CD4-positive, alpha-beta T cell (primary cell): ENCODE measurements at regions not wholly inside any gene's neighbourhood (a gene's known extent, or its start where the extent isn't known, plus 50 kb on each side); places are given as distances from the start of the nearest gene placed in this dataset.

Experiments
- ATAC-seq: fragments of 200-7000 bp; cut with Tn5 transposase; one replicate; pipeline ENCODE4 v1.10.0; 2022; ENCODE audit warnings: mild to moderate bottlenecking; ENCODE audit not compliant: poor library complexity
- CTCF ChIA-PET: fragments of 350-600 bp; sonication (Branson Sonifier 250); formaldehyde crosslinking; loops from one replicate; lab custom pipeline; 2021; ENCODE audit warnings: antibody characterized with exemption, inconsistent platforms; lab: Charles Lee
- POLR2A ChIA-PET: fragments of 350-600 bp; sonication (Branson Sonifier 250); formaldehyde crosslinking; loops from one replicate; lab custom pipeline; 2021; ENCODE audit warnings: antibody characterized with exemption, inconsistent platforms; lab: Charles Lee
- DNase-seq, 14 experiments: peaks; one replicate each; pipeline ENCODE4 v3.0.0-alpha.2; 2013 to 2020; ENCODE audit warnings: mixed read lengths in 2 of 14
- H3K27ac ChIP-seq, 2 donors: one replicate each; pipeline versions ENCODE4 v1.5.1 to v1.7.0; 2013; ENCODE audit warnings: low read length in 2 of 2, low read depth in 1 of 2, mild to moderate bottlenecking in 1 of 2
- H3K27me3 ChIP-seq, 2 experiments: 1 replicate in 1 of 2; 2 replicates in 1 of 2; pipeline versions ENCODE4 v1.6.1 to v1.7.0; 2013; ENCODE audit warnings: low read length in 2 of 2, control low read depth in 1 of 2, mild to moderate bottlenecking in 1 of 2, moderate library complexity in 1 of 2; ENCODE audit not compliant: insufficient read depth in 2 of 2, control insufficient read depth in 1 of 2
- H3K36me3 ChIP-seq: one replicate; pipeline ENCODE4 v1.6.1; 2013; ENCODE audit warnings: low read length, control low read depth; ENCODE audit not compliant: insufficient read depth
- H3K4me1 ChIP-seq: one replicate; pipeline ENCODE4 v1.6.1; 2013; ENCODE audit warnings: low read length, control low read depth; ENCODE audit not compliant: insufficient read depth
- H3K4me3 ChIP-seq: one replicate; pipeline ENCODE4 v1.5.1; 2013; ENCODE audit warnings: mild to moderate bottlenecking, low read length, moderate library complexity
- H3K9me3 ChIP-seq, 2 experiments: 1 replicate in 1 of 2; 2 replicates in 1 of 2; pipeline versions ENCODE4 v1.6.1 to v1.7.0; 2013; ENCODE audit warnings: low read length in 2 of 2, mild to moderate bottlenecking in 2 of 2, control low read depth in 1 of 2, moderate library complexity in 1 of 2; ENCODE audit not compliant: control insufficient read depth in 1 of 2, insufficient read depth in 1 of 2
- H3K27ac Mint-ChIP-seq: one replicate; pipeline ENCODE4 v1.8.0; 2020; ENCODE audit warnings: mixed read lengths
- H3K27me3 Mint-ChIP-seq: one replicate; pipeline ENCODE4 v1.8.0; 2021; ENCODE audit warnings: mixed read lengths
- H3K36me3 Mint-ChIP-seq: one replicate; pipeline ENCODE4 v1.8.0; 2021; ENCODE audit warnings: low read depth, mixed read lengths
- H3K4me1 Mint-ChIP-seq: one replicate; pipeline ENCODE4 v1.8.0; 2021; ENCODE audit warnings: low read depth, mixed read lengths
- H3K4me3 Mint-ChIP-seq: one replicate; pipeline ENCODE4 v1.8.0; 2020; ENCODE audit warnings: mild to moderate bottlenecking, mixed read lengths
- H3K9me3 Mint-ChIP-seq: one replicate; pipeline ENCODE4 v1.8.0; 2020; ENCODE audit warnings: mixed read lengths
- CTCF ChIP-seq: fragments of 200-600 bp; IDR thresholded peaks from one replicate; pipeline ENCODE4 v1.8.0; 2022; ENCODE audit warnings: antibody characterized with exemption, mild to moderate bottlenecking
- intact Hi-C, 2 experiments: fragments of 100-400 bp; cut with DNase I in 1 of 2; cut with micrococcal nuclease in 1 of 2; formaldehyde crosslinking; loops; one replicate each; pipeline versions ENCODE4 v1.15.1 to v1.9.0; 2023 to 2025; cut with DNase I, micrococcal nuclease

DNA sequence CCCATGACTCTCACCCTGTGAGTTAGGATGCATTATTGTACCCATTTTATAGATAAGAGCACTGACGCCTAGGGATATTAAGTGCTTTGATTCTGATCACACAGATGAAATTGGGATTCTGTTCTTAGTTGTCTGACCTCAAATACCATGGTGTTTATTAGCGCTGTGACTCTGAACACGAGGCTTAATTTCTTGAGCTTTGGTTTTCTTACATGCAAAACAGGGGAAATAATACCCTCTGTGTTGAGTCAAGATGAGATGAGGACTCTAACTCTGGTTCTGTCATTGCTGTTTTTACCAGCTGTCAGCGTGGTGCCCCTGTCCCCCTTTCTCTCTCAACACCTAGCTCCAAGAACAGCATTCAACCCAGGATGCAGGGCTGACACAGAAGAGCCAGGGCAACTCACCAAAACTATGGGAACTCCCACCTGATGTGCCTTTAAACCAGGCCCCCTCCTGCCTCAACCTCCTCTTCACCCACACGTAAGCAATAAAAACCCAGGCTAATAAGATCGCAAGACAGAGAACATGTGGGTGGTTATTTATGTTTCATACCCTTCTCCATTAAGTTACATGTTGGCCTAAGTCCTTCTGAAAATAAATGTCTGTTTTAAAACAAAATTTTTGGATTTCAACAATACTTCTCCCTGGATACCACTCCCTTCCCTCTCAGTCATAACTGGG is 100.1 kb upstream of the SPATA12 start:
- H3K27me3 ChIP-seq: no peaks in the 10 kb centered on the region
- no peak for ATAC-seq
- no peaks in the 10 kb centered on the region for H3K36me3 Mint-ChIP-seq
- no peak overlapping the region for H3K27ac Mint-ChIP-seq
- no peaks in the 10 kb centered on the region for H3K4me1 ChIP-seq
- no peak overlapping the region for H3K4me3 Mint-ChIP-seq
- TF ChIP-seq CTCF: no peak
- CTCF ChIA-PET: interaction anchor here (0.5 kb wide), 1 partner anchor 263 kb away, joined by 3 read pairs; no protein-coding TSS in a partner anchor
- intact Hi-C loops: no loop called here
- no peaks in the 10 kb centered on the region for H3K36me3 ChIP-seq
- no peaks in the 10 kb centered on the region for H3K27me3 Mint-ChIP-seq
- no peak overlapping the region for H3K27ac ChIP-seq
- no peak overlapping the region for H3K4me3 ChIP-seq
- DNase-seq: no peak
- H3K4me1 Mint-ChIP-seq: no peaks in the 10 kb centered on the region
- POLR2A ChIA-PET: no interaction called here
- no peaks in the 10 kb centered on the region for H3K9me3 ChIP-seq
- peaks cover 2% of the 10 kb centered on the region for H3K9me3 Mint-ChIP-seq

GRCh38 chr3:56958879-56959278 is 101.6 kb upstream of the SPATA12 start:
- POLR2A ChIA-PET: no interaction called here
- Mint-ChIP-seq H3K9me3 (no peaks in the 10 kb centered on the region), H3K4me3 (no peak overlapping the region), H3K4me1 (no peaks in the 10 kb centered on the region), H3K27me3 (no peaks in the 10 kb centered on the region), H3K36me3 (no peaks in the 10 kb centered on the region), H3K27ac (no peak overlapping the region)
- Histone ChIP-seq H3K36me3 (no peaks in the 10 kb centered on the region), H3K27ac (no peak overlapping the region), H3K4me1 (no peaks in the 10 kb centered on the region), H3K4me3 (no peak overlapping the region), H3K27me3 (no peaks in the 10 kb centered on the region), H3K9me3 (no peaks in the 10 kb centered on the region)
- no peak for DNase-seq
- intact Hi-C loops: no loop called here
- CTCF ChIA-PET: no interaction called here
- no peak for TF ChIP-seq CTCF
- ATAC-seq: no peak

DNA sequence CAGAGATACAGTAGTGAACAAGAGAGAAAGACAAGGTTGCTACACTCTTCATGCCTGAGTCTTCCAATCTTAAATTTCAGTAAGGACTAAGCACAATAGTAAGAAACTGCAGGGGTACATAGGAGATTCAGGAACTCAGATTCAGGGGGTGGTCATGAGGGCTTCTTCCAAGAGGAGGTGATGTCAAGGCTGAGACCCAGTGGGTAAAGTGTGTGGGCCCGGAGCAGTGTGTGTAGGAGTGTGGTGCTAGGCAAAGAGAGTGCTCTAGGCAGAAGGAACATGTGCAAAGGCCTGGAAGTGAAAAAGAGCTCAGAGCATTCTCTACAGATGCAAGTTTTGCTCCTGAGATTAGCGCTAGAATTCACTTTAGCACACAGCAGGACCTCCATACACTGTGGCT is 102.9 kb upstream of the SPATA12 start:
- POLR2A ChIA-PET: no interaction called here
- H3K27ac Mint-ChIP-seq: no peak overlapping the region

More for the DNA sequence above, 102.9 kb upstream of the SPATA12 start:
- no peaks in the 10 kb centered on the region for H3K27me3 ChIP-seq
- TF ChIP-seq CTCF: no peak
- H3K27ac ChIP-seq: no peak overlapping the region
- DNase-seq: no peak
- H3K4me1 Mint-ChIP-seq: no peaks in the 10 kb centered on the region
- H3K4me3 ChIP-seq: no peak overlapping the region
- H3K9me3 ChIP-seq: no peaks in the 10 kb centered on the region
- CTCF ChIA-PET: no interaction called here
- no peak overlapping the region for H3K4me3 Mint-ChIP-seq
- H3K27me3 Mint-ChIP-seq: no peaks in the 10 kb centered on the region
- no peaks in the 10 kb centered on the region for H3K9me3 Mint-ChIP-seq
- ATAC-seq: no peak
- no peaks in the 10 kb centered on the region for H3K4me1 ChIP-seq
- no peaks in the 10 kb centered on the region for H3K36me3 ChIP-seq
- H3K36me3 Mint-ChIP-seq: no peaks in the 10 kb centered on the region
- intact Hi-C loops: no loop called here
